Chondrocyte (in vitro differentiated cells): ENCODE measurements at regions not wholly inside any gene's neighbourhood (a gene's known extent, or its start where the extent isn't known, plus 50 kb on each side); places are given as distances from the start of the nearest gene placed in this dataset.

Experiments used
- DNase-seq: peaks from one replicate; pipeline ENCODE4 v3.0.0; 2021; ENCODE audit warnings: mixed read lengths, low spot score
- H3K27ac Mint-ChIP-seq: one replicate; pipeline ENCODE4 v1.8.0; 2021; ENCODE audit warnings: mild to moderate bottlenecking, moderate library complexity, mixed read lengths; ENCODE audit not compliant: unreplicated experiment
- H3K27me3 Mint-ChIP-seq: 2 replicates; pipeline ENCODE4 v1.8.0; 2021; ENCODE audit warnings: low read depth, mixed read lengths
- H3K36me3 Mint-ChIP-seq: 2 replicates; pipeline ENCODE4 v1.8.0; 2021; ENCODE audit warnings: low read depth, mixed read lengths
- H3K4me1 Mint-ChIP-seq: 2 replicates; pipeline ENCODE4 v1.8.0; 2021; ENCODE audit warnings: low read depth, mild to moderate bottlenecking, mixed read lengths
- H3K4me3 Mint-ChIP-seq: one replicate; pipeline ENCODE4 v1.8.0; 2021; ENCODE audit warnings: mild to moderate bottlenecking, moderate library complexity, mixed read lengths; ENCODE audit not compliant: unreplicated experiment
- H3K9me3 Mint-ChIP-seq: 2 replicates; pipeline ENCODE4 v1.8.0; 2021; ENCODE audit warnings: low read depth, mixed read lengths
- TF ChIP-seq, protein P1 (sequence below): fragments of 200-600 bp; sonication (generic); IDR thresholded peaks from 2 replicates; pipeline ENCODE4 v1.5.0; 2021; ENCODE audit warnings: antibody characterized with exemption, mild to moderate bottlenecking, moderate library complexity

DNA sequence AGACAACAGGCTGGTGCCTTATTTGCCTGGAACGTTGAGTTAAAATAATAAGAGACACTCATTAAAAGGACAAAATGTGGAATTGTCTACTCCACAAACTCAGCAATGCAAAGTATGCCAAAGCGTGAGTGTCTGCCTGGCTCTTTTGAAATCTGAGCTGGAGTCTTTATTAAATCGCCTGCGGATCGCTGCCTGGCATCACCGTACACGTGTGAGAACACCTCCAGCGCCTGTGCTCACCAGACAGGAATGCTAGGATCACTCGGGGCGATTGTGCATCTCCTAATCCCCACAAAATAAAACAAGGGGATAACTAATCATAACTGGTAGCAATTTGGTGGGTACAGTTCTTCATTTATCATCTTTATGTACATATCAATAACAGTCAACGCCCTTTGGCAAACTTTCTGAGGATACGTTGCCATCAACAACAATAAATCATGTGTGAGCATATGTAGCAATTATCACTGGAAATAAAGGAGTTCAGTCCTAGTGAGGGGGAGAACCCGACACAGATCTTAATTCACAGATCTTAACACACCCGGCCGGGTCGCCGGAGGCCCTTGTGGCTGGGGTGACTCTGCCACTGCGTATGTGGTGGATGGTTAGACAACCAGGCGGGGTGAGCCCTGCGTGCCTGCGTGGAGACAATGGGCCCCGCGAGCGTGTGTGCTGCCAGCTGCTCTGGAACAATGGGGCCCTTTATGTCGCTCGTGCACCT is 284.9 kb upstream of the IRX1 start:
- Mint-ChIP-seq H3K4me3 (peak overlapping the region; percentile 39), H3K9me3 (peaks cover 18% of the 10 kb centered on the region), H3K27ac (peak overlapping the region; percentile 73), H3K27me3 (peaks cover under 1% of the 10 kb centered on the region), H3K4me1 (peaks cover 10% of the 10 kb centered on the region), H3K36me3 (no peaks in the 10 kb centered on the region)
- TF ChIP-seq, protein P1, sequence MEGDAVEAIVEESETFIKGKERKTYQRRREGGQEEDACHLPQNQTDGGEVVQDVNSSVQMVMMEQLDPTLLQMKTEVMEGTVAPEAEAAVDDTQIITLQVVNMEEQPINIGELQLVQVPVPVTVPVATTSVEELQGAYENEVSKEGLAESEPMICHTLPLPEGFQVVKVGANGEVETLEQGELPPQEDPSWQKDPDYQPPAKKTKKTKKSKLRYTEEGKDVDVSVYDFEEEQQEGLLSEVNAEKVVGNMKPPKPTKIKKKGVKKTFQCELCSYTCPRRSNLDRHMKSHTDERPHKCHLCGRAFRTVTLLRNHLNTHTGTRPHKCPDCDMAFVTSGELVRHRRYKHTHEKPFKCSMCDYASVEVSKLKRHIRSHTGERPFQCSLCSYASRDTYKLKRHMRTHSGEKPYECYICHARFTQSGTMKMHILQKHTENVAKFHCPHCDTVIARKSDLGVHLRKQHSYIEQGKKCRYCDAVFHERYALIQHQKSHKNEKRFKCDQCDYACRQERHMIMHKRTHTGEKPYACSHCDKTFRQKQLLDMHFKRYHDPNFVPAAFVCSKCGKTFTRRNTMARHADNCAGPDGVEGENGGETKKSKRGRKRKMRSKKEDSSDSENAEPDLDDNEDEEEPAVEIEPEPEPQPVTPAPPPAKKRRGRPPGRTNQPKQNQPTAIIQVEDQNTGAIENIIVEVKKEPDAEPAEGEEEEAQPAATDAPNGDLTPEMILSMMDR = no peak
- no peak for DNase-seq

DNA sequence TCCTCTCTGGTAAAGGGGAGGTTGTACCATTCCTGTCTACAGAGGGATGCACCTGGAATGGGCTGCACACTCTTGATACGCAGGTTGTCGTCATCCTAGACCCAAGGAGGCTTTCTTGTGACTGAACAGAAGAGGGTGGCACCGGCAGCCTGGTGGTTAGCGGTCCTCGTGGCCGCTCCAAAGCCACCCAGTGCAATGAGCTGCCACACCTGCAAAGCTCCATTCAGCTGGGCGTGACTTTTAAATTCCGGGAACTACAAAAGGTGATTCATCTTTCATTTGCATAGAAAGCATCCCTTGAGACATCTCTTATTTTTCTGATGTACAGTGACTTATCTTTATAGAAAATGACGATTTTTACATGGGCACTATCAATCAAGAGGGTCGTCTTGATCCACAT is 286.1 kb upstream of the IRX1 start:
- Mint-ChIP-seq H3K9me3 (peaks cover 22% of the 10 kb centered on the region), H3K4me1 (peaks cover 10% of the 10 kb centered on the region), H3K27me3 (no peaks in the 10 kb centered on the region), H3K4me3 (no peak overlapping the region), H3K27ac (no peak overlapping the region), H3K36me3 (no peaks in the 10 kb centered on the region)
- no peak for DNase-seq
- TF ChIP-seq, protein P1 = no peak

DNA sequence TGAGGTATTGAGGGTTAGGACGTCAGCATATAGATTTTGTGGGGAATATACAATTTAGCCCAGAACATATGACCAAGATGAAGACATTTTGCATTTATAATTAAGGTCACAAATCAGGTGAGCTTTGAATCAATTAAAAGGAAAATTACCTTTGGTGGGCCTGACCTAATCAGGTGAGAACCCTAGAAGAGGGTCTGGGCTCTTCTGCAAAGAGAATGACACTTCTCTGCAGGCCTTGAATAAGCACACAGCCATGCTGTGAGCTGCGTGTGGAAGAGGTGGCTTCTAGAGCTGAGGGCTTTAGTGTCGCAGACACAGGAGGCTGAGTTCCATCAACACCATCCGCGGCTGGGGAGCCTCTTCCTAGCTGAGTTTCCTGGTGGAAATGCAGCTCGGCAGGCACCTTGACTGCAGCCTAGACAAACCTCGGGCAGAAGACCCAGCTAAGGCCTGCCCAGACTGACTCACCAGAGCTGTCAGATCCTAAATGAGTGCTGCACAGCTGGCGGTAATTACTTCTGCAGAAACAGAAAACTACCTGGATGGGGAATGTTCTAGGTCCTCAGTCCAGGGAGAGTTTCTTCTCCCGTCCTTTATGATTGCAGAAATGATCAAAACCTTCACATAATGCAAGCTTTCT is 287.5 kb upstream of the IRX1 start:
- Mint-ChIP-seq H3K9me3 (peaks cover 16% of the 10 kb centered on the region), H3K4me1 (peaks cover 23% of the 10 kb centered on the region), H3K27me3 (no peaks in the 10 kb centered on the region), H3K4me3 (no peak overlapping the region), H3K36me3 (no peaks in the 10 kb centered on the region), H3K27ac (no peak overlapping the region)
- DNase-seq = no peak
- TF ChIP-seq, protein P1 = no peak

DNA sequence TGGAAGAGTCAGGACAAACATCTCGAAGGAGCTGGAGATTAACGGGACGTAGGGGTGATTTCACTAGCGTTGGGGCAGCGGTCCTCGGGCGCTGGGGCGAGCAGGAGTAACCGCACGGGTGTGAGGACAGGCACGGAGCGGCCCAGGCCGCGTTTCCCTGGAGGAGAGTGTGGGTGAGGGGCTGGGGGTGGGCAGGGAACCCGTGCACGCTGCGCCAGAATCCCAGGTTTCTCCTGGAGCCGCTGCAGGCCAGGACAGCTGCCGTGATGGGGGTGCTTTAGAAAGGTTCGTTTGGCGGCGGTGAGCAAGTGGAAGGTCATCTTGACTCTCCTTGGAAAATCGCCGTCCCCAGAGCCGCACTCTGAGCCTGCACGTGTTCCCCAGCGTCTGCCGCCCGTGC is 290.2 kb upstream of the IRX1 start:
- Mint-ChIP-seq H3K9me3 (peaks cover 4% of the 10 kb centered on the region), H3K27me3 (no peaks in the 10 kb centered on the region), H3K36me3 (no peaks in the 10 kb centered on the region), H3K4me3 (no peak overlapping the region), H3K27ac (peak overlapping the region; percentile 6), H3K4me1 (peaks cover 34% of the 10 kb centered on the region)
- TF ChIP-seq, protein P1 = no peak
- no peak for DNase-seq

DNA sequence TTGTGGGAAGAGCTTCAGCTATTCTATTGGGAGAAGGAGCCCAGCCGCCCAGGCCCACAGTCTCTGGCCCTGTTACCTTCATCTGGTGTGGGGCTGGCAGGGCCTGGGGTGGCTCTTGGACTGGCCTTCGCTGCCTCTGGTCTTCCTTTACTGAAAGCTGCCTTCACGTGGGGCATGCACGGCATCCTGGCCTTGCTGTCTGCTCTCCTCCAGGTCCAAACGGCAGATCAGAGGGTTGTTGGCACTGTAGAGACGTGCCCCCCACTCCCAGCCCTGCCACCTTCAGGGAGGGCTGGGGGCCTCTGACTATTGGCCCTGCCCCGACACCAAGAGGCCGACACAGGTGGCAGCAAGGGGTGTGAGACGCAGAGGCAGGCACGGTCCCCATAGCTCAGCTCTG is 291.3 kb upstream of the IRX1 start:
- DNase-seq = no peak
- Mint-ChIP-seq H3K27ac (no peak overlapping the region), H3K4me3 (no peak overlapping the region), H3K27me3 (no peaks in the 10 kb centered on the region), H3K36me3 (no peaks in the 10 kb centered on the region), H3K4me1 (peaks cover 31% of the 10 kb centered on the region), H3K9me3 (peaks cover 4% of the 10 kb centered on the region)
- TF ChIP-seq, protein P1 = no peak
